CD4-positive, alpha-beta T cell treated with Interferon gamma for 1 hour (primary cell): ENCODE measurements at regions not wholly inside any gene's neighbourhood (a gene's known extent, or its start where the extent isn't known, plus 50 kb on each side); places are given as distances from the start of the nearest gene placed in this dataset.
"Not testable (repeated sequence)": the region's sequence is repeated elsewhere in the genome, so short reads cannot be mapped to it uniquely, and the experiment has no call there.

ENCODE experiments used
- DNase-seq: peaks from one replicate; pipeline ENCODE4 v3.0.0-alpha.2; 2020

DNA sequence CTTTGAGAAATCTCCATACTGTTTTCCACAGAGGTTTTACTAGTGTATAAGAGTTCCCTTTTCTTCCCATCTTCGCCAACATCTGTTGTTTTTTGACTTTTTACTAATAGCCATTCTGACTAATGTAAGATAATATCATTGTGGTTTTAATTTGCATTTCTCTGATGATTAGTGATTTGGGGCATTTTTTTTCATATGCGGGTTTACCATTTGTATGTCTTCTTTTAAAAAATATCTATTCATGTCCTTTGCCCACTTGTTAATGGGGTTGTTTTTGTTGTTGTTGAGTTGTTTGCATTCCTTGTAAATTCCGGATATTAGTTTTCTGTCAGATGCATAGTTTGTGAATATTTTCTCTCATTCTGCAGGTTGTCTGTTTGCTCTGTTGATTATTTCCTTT lies 167.1 kb downstream of the PRL start:
- DNase-seq, result no peak

DNA sequence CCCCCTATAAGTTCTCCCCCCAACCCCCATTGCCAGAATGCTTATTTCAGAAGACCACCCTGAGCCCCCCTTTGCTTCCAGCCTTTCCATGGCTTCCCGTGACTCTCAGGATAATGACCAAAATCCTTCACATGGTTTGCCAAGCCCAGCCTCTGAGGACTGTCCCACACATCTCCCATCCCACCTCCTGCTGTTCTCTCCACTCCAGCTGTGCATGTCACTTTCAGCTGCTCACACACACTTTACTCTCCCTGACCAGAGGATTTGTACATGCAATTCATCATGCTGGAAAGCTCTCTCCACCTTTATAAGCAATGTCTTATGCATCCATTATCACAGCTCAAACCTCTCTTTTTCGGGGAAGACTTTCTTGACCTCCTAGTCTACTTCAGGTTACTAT lies 164.2 kb downstream of the PRL start:
- DNase-seq, result no peak

DNA sequence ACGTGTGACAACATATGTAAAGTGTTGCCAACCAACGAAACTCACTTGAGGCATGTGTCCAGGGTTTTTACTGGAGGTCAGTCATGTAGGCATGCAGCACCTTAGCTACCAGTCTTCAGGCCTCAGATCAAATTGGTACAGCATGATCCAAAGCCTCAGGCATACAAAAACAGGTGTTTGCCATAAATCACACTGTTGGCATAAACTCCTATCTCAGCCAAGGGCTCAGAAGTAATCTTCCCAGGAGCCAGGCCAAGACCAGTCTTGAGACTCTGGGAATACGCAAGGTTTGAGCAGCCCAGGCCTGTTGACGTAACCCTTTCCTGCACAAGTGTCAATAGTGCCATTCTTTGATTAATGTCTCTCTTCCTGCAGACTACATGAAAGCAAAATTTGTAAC lies 163.5 kb downstream of the PRL start:
- no peak for DNase-seq

DNA sequence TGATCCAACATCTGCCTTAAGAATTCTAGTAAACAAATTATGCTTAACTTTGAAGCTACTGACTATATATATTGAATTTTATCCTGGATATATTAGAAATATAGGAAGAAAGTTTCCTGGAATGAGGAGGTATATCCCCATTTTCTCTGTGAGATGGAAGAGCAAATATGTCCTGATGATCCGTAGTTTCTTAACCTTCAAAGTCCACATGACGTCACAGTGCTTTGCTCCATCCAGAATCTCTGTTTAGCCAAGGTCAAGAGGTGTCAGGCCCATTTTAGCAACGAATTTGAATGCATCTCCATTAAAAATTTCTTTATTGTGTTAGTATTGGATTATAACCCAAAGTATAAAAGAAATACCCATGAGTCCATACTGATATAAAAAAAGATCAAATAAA lies 162.5 kb downstream of the PRL start:
- no peak for DNase-seq

DNA sequence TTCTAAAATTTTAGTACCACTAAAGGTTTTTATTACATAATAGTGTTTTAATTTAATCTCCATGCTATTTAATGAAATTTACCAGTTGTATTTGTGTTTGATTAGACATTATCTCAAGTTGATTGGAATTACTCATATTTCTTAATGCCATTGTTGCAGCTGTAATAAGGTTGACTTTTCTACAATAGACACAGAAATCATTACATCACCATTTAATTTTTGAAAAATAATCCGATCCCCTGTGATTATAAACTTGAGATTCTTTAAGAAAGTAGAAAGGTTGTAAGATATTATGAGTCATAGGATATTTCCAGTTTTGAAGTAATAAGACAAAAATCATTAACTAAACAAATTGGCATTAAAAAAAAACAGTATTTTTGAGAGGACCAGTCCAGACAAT lies 161.4 kb downstream of the PRL start:
- DNase-seq, result no peak

DNA sequence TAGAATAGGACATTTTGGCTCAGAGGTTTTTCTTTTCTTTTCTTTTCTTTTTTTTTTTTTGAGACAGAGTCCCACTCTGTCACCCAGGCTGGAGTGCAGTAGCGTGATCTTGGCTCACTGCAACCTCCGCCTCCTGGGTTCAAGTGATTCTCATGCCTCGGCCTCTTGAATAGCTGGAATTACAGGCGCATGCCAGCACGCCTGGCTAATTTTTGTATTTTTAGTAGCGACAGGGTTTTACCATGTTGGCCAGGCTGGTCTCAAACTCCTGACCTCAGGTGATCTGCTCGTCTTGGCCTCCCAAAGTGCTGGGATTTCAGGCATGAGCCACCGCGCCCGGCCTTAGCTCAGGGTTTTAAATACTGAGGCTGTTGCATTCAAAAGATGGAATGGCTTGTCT lies 156.1 kb downstream of the PRL start:
- not testable (repeated sequence) for DNase-seq

DNA sequence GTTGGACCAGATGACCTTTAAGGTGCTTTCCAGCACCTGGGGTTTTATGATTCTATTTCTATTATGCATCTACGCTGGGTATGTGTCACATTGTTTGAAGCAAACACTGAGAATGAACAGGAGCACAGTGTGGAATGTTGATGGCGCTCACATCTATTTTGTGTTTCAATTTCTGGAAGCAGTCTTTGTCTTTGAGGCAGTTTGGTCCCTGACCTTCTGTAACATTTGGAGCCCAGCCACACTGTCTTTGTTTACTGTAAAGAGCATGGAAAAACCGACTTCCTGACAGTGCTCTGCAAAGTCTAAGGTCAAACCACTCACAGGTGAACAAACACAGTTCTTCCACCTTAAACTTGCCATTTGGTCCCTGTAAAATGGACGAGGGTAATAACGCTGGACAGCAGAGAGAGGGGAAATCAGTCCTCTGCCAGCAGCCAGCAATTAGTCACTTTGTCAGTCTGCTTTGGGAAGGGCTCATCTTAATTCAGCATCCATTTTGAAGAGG lies 155.5 kb downstream of the PRL start:
- no peak for DNase-seq

DNA sequence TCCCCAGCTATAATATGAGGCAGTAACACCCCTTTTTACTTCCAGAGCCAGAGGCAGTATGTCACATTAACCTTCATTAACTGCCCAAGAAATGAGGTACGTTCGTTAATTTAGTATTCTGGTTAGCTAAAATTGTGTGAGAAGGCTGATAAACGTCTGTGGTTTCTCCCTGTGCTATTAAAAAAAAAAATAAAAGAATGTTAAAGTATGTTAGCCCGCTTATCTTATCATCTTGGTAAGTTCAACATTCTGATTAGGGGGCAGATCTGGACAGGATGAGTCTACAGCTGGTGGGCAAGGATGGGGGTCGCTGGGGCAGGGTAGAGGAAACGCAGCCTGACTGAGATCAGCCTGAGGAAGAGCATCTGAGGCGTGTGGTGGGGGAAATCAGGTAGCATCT lies 154.0 kb downstream of the PRL start:
- DNase-seq, result no peak

DNA sequence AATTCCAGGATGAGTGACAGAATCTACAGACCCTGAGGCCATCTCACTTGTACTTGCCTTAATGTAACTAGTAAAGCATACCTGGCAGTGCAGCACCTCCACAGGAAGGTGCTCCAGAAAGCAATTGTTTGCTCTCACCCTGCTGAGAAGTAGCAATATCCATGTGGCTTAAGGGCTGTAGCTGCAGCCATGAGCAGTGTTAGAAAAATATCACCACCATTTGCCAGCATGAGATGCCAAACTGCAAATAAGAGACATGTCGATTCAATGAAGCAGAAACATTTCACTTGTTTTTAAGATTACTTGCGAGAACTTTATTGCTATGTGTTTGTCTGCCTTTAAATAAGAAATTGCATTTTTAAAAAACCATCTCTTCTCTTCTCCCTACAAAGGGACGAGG lies 151.5 kb downstream of the PRL start:
- no peak for DNase-seq

DNA sequence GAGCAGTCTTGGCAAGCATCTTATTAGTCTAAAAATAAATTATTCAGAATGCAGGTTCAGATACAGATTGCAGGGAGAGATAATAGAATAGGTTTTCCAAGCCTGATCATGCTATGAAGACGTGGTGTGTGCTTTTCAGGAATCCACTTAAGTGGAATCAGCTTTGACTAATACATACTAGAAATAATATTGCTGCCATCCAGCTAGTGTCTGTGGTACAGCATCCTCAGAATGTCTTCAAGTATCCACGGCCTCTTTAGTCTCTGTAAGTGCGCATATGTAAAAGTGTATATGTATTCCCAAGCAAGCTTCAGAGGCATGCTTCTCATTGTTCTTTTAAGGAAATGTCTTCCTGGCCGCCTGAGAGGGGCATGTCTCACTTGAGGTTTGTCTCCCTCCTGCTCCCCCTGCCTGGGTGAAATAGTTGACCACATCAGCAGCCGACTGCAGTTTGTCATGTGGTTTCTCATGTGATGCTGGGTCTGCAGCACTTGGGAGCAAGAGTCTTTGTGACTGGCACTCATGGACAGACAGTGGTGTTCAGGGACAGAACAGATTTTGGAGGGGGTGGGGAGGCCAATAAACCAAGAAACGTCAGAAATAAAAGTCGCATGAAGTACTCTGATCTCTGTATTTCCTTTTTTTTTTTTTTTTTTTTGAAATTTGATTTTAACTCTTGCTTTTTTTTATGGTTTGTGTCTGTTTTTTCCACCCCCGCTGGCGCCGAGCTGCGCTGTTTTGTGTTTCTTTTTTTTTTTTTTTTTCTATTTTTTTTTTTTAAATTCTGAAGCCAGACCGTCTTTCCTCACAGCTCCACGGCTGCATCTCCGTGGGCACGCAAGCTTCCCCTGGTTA lies 150.8 kb downstream of the PRL start:
- DNase-seq, result no peak

DNA sequence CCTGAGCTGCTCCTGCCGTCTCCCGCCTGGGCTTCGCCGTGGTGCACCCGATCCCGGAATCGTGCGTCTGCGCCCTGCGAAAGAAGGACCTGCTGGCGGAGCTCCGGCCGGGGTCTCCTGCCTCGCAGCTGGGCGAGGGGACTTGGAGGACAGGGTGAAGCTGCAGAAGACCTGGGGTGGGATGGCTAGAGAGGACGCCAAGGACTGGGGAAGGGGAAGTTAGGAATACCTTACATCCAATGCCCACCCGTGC lies 150.2 kb downstream of the PRL start:
- DNase-seq, result no peak

DNA sequence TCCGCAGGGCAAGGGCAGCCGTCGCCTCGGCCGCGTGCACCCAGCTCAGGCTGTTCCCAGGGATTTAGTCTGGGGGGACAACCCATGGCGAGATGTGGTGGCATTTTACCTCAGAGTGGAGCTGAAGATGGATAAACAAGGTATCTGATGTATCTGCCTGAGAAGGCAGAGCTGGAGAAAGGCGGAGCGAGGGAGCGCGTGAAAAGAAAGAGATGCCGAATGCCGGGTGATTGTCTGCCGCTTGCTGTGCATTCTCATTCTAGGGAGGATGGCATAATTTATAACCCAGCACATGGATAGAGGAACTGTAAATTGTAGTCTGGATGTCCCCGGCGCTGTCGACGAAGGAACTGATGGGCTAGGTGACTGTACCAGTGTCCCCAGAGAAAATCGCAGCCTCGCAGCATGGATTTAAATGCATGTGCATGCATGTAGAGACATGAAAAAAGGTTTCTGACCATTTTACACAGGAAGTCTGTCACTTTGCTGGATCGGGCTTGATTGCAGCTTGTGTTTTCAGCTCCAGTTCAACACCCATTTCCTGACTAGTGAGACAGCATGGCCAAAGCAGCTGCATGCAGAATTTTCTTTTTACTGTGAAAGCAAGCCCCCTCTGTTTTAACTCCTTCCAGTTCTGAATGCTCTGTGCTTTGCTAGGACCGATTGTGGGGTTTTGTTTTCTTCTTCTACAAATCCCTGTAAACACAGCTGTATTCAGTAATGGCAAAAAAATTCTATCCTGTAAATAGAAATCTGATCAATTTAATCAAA lies 149.7 kb downstream of the PRL start:
- no peak for DNase-seq

DNA sequence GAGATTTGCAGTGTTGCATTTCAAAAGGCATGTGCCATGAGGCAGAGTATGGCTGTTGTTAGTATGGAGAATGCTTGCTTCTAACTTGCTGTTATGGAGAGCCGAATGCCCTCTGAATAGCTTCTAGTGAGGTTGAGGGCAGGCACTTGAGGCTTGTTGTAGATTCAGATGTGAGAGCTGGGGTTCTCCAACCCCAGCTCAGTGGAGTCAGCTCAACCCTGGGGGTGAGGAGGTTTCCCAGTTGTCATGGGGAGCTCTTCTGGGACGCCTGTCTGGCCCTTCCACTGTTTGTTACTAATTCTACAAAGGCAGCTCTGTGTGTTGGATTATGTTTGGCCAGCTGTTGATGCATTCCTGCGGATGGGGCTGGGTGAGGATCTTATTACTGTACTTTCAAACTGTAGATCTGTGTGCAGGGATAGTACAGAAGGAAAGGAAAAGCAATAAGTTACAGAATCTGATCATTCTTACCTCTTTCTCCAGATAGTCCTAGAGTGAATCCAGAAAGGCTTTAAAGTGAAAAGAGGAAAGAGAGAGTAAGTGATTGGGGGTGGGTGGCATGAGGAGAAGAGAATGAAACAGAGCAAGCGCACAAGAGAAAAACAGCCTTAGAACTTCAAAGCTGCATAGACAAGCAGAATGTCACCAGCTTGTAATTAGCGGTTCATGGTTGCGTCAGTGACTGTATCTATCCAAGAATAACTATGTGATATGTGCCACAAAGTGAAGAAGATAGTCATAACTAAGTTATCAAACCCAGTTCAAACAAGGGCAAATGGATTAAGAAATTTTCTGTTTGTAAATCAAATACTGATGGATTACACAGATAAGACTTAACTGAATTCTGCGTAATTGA lies 148.7 kb downstream of the PRL start:
- DNase-seq, result no peak

DNA sequence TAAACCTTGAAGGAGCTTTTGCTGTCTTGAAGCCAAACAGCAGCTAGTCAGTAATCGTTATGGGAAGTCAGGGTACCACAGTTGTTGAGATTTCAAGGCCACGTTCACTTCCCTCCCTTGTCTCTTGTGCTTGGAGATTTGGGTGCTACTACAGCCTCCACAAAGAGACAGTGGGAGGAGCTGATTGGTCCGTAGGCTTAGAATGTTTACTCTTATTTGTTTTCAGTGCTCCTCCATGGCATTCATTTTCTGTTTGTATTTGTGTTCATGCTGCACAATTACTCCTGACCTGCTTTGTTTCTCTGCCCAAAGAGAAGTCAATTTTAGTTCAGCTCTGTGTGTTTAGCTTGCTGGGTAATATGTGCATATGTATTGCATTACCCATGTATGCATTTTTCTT lies 147.7 kb downstream of the PRL start:
- DNase-seq, result no peak

DNA sequence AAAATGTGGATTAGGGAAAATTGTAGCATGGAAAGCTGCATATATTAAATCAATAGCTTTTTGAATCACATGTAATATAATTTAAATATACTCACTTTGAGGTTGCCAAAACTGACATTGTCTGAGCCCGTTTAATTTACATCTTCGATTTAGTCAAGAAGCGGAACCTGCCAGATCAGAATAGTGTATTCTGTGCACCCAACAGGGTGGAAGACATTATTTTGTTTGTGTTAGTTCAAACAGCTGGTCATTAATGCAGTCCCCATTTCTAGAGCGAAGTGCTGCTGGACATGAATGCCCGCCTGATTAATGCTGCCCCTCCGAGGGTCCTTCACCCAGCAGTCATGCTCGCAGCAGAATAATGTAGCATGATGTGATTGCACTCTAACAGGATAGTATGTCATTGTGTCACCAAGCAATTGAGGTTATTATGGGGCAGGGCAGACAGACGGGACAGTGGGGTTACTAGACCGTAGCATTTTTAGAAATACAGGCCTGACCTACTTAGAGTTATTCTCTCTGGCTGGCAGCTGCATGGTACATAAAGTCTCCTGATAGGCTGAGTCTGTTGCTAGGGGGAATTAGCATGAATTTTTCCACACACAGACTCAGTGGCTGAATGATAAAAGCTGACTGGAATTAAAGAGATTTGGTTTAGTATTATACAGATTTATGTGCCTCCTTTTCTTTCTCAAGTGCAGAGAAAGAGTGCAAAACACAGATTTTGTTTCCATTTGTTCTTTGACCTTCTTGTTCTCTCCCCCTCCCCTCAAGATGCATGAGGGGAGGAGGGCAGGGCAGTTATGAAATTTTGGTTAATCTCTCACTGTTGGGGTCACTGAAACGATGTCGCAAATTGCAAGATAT lies 147.1 kb downstream of the PRL start:
- DNase-seq, result no peak

DNA sequence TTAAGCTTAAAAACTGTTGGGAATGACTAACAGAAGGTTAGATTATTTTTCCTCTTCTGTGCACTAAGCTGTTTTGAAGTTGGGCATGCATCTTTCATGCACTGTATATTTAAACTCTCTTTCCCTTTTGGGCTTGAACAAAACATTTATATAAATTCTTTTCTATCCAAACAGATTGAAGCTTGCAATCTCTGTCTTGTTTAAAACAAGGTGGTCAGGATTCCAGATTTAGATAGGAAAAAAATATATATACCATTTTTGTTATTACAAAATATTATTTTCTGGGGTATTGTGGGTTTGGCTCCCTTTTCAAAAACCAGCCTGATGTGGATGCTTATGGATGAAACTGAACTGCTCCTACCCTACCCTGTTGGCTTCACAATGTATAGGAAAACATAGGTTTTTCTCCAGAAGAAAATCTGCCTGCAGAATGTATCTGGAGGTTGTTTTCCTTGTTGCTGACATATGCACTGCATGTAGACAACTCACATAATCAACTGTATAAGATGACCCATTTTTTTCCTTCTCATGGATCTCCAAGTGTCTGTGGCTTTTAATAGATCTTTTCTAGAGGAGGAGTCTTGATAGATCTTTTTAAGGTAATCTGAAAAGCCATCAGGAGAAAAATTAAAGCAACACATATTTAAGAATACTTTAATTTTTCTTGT lies 146.3 kb downstream of the PRL start:
- DNase-seq, result no peak

DNA sequence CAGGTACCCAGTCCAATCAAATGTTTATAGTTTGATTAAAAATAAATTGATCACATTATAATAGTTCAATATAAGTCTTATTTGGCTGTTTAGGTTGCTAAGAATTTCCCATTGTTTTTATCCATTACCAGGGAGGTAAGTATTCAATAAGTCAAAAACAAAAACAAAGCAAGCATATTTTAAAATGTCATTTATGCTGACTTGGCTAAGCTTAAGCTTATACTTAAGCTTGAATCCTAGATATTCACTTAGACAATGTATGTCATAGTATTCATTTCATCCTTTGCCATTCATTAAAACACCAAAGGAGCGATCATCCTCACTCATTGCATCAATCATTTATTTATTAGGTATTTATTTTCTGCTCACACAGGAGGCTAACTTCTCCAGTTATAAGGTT lies 144.9 kb downstream of the PRL start:
- DNase-seq, result no peak

DNA sequence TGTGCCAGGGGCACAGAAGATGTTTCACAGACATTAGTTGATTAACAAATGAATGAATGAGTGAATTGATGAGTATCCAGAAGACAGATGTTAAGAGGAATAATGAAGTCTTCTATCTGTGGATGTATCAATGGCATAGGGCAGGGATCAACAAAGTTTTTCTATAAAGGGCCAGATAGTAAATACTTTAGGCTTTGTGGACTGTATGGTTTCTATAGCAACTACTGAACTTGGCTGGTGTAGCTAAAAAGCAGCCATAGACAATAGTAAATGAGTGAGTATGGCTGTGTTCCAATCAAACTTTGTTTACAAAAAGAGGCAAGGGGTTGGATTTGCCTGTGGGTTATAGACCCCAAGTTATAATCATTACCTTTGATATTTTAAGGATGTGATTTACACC lies 144.0 kb downstream of the PRL start:
- no peak for DNase-seq

DNA sequence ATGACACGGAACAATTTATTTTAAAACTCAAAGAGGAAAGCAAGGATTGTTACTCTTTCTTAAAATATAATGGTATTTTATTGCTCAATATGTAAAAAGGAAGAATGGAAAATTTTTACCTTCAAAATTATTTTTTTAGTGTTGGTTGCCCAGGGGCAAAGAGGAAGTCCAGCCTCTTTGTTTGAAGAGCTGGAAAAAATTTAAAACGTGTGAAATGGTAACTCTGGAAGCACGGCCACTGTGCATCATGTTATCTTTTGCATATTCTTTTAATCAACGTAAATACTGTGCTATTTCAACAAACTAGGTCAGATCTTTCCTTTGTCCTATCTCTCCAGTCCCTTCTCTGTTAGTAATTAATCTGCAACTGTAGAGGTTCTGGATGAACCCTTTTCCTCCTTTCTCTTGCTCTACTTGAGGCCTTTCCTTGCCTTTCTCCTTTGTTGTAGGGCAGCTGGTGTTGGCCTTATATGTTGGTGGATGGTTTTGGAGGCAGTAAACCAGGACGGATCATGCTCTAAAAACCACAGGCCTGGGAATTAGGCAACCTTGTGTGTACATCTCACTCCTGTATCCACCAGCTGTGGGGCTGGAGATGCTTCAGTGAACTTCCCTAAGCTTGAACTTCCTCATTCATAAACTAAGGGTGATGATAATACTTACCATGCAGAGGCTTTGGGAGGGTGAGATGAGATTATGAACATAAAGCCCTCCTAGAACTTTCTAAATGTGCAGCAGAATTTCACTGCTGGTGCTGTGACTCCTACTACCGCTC lies 143.3 kb downstream of the PRL start:
- no peak for DNase-seq

DNA sequence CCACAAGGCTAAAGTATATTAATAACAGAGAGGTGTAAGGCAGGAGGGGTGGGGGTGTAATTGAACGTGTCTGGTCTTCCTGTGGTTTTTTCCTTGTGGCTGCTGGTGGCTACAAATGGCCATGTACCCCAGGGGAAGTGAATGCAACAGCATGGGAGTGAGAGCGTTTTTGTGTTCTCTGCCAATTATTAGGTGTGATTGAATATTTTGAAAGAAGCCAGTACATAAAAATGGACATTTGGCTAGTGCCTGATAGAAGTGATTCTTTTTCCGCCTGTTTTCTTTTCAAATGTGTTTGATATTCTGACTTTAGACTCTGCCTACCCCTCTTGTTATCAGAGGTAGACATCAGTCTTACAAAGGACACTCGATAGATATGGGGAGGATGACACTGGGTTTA lies 141.3 kb downstream of the PRL start:
- no peak for DNase-seq

DNA sequence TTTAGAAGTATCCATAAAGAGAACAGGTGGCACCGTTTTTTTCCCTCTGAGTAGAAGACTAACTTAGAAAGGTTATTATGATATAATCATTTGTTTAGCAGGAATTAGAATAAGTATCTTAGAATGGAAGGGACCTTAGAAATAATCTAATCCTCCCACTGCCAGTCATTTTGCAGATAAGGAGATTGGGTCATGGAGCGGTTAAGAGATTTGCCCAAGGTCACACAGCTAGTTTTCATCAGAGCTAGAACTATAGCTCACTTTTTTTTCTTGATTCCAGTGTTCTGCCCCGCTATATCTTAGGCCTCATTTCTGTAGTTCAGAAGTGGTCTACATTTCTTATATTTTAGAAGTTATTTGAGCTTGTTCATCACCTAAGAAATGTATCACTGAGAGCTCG lies 139.6 kb downstream of the PRL start:
- no peak for DNase-seq
